ENCODE measurements at regions not wholly inside any gene's neighbourhood (a gene's known extent, or its start where the extent isn't known, plus 50 kb on each side); places are given as distances from the start of the nearest gene placed in this dataset.

GRCh38 chr15:93708724-93709445, 522.5 kb upstream of the MCTP2 start:
- no peak overlapping the region for H2AK5ac ChIP-seq (ENCODE audit: low read depth, low read length)
- no peak overlapping the region for H4K5ac ChIP-seq (ENCODE audit: low read depth, low read length)
- peaks cover 10% of the 10 kb centered on the region for H3K9me3 ChIP-seq (ENCODE audit: control insufficient read depth, insufficient read depth, low read length)
- dilution Hi-C loops (cut with HindIII; ENCODE audit: low sequenced_read_pairs, unreplicated experiment) (no loop called here), intact Hi-C loops (cut with micrococcal nuclease) (no loop called here), in situ Hi-C loops (cut with MboI; ENCODE audit: low sequenced_read_pairs) (no loop called here)
- no peak overlapping the region for H3K4me3 ChIP-seq (ENCODE audit: insufficient read depth, low read depth, low read length)
- no peak overlapping the region for H2BK20ac ChIP-seq (ENCODE audit: low read depth, low read length)
- H3K4me2 ChIP-seq (ENCODE audit: low read depth, low read length): no peak overlapping the region
- no peaks in the 10 kb centered on the region for H3K36me3 ChIP-seq (ENCODE audit: control insufficient read depth, insufficient read depth, low read length)
- no peak overlapping the region for H2BK5ac ChIP-seq (ENCODE audit: low read depth, low read length, poor library complexity, severe bottlenecking)
- no peaks in the 10 kb centered on the region for H4K20me1 ChIP-seq (ENCODE audit: insufficient read depth, low read length)
- H2AFZ ChIP-seq (replicated peaks; ENCODE audit: low read length, poor library complexity): no peak overlapping the region
- H3K79me1 ChIP-seq (ENCODE audit: low read depth in 1 of 2, low read length in 2 of 2): no peaks in the 10 kb centered on the region
- no peak overlapping the region for H3K23ac ChIP-seq (ENCODE audit: low read depth, low read length)
- no peak overlapping the region for H2BK15ac ChIP-seq (ENCODE audit: low read depth, low read length)
- H3K4ac ChIP-seq (ENCODE audit: low read depth, low read length): no peak overlapping the region
- H3K9me1 ChIP-seq (ENCODE audit: insufficient read depth, low read length): no peaks in the 10 kb centered on the region
- no TSS peak for BruUV-seq (replicated peaks)
- H3K27me3 ChIP-seq (ENCODE audit: control insufficient read depth, insufficient read depth, low read length): no peaks in the 10 kb centered on the region
- no peak overlapping the region for H2AK9ac ChIP-seq (replicated peaks; ENCODE audit: low read depth, low read length, poor library complexity)
- CTCF ChIA-PET: no interaction called here
- ATAC-seq (ENCODE audit: low read depth): no peak
- no peak for TF ChIP-seq POLR2A (IDR thresholded peaks at IDR 0.05; ENCODE audit: low read depth, low read length)
- no peak for TF ChIP-seq MAFK (IDR thresholded peaks at IDR 0.05; ENCODE audit: low read depth, low read length)
- TF ChIP-seq RCOR1 (IDR thresholded peaks at IDR 0.05; ENCODE audit: insufficient replicate concordance, low read length): no peak
- no peak for TF ChIP-seq NFE2L2 (IDR thresholded peaks at IDR 0.05; ENCODE audit: low read depth, low read length)
- no peak for TF ChIP-seq USF2 (IDR thresholded peaks at IDR 0.05; ENCODE audit: low read depth, low read length)
- no peak for TF ChIP-seq MXI1 (IDR thresholded peaks at IDR 0.05; ENCODE audit: borderline replicate concordance, low read depth, low read length)
- no peak for TF ChIP-seq BHLHE40 (IDR thresholded peaks at IDR 0.05; ENCODE audit: low read depth, low read length)
- TF ChIP-seq CEBPB (IDR thresholded peaks at IDR 0.05; ENCODE audit: low read depth, low read length): no peak
- no peak for TF ChIP-seq CTCF (conservative IDR thresholded peaks at IDR 0.05; ENCODE audit: low read depth, low read length)
- no peak for TF ChIP-seq RFX5 (IDR thresholded peaks at IDR 0.05; ENCODE audit: low read depth, low read length)
- TF ChIP-seq FOS (IDR thresholded peaks at IDR 0.05; ENCODE audit: low read depth, low read length): no peak
- no peak for TF ChIP-seq ELK1 (IDR thresholded peaks at IDR 0.05; ENCODE audit: borderline replicate concordance, low read depth, low read length)
- no peak for TF ChIP-seq MAZ (IDR thresholded peaks at IDR 0.05; ENCODE audit: borderline replicate concordance, low read depth, low read length)
- no peak for TF ChIP-seq SMC3 (IDR thresholded peaks at IDR 0.05; ENCODE audit: low read depth, low read length)
- TF ChIP-seq CHD1 (IDR thresholded peaks at IDR 0.05; ENCODE audit: low read depth, low read length): no peak
- no peak for TF ChIP-seq RAD21 (IDR thresholded peaks at IDR 0.05; ENCODE audit: low read length)
- H2BK120ac ChIP-seq (ENCODE audit: low read depth, low read length): no peak overlapping the region
- no peak overlapping the region for H3K18ac ChIP-seq (ENCODE audit: low read depth, low read length)
- 50% methylated on average over 1 of the region's 6 CpGs; no CpG with 5 or more reads in 1 of the 2 experiments for WGBS, 2 experiments (ENCODE audit: extremely low coverage in 2 of 2, insufficient read length in 1 of 2)
- no peak overlapping the region for H3K56ac ChIP-seq (ENCODE audit: extremely low read depth, insufficient read depth, low read length)
- no peak overlapping the region for H3K9ac ChIP-seq (ENCODE audit: low read depth, low read length)
- no peak overlapping the region for H4K91ac ChIP-seq (ENCODE audit: insufficient read depth, low read depth, low read length)
- POLR2A ChIA-PET (ENCODE audit: unreplicated experiment): interaction anchor here (0.6 kb wide), 1 partner anchor 220 kb away, joined by 4 read pairs; no protein-coding TSS in a partner anchor
- H3K27ac ChIP-seq (ENCODE audit: insufficient read depth, low read length): no peak overlapping the region
- DNase-seq: no peak
- H3K14ac ChIP-seq (replicated peaks; ENCODE audit: low read depth, low read length): no peak overlapping the region
- no peak overlapping the region for H4K8ac ChIP-seq (ENCODE audit: low read depth in 2 of 2, low read length in 2 of 2)
- no peaks in the 10 kb centered on the region for H3K4me1 ChIP-seq (ENCODE audit: control insufficient read depth, insufficient read depth, low read length)
